OCI-LY1 (cell line): ENCODE measurements at regions not wholly inside any gene's neighbourhood (a gene's known extent, or its start where the extent isn't known, plus 50 kb on each side); places are given as distances from the start of the nearest gene placed in this dataset.

Experiments
- EZH2 ChIP-seq: fragments of 200-600 bp; sonication (generic), shearing (Covaris generic); IDR thresholded peaks from 2 replicates; pipeline ENCODE4 v1.8.0; 2017; ENCODE audit warnings: borderline replicate concordance, mixed run types, mild to moderate bottlenecking, antibody characterized with exemption, low read length, moderate library complexity, mixed read lengths
- TF ChIP-seq, protein P1 (sequence below): fragments of 200-600 bp; sonication (generic), shearing (Covaris generic); IDR thresholded peaks from 2 replicates; pipeline ENCODE4 v1.5.1; 2017; ENCODE audit warnings: mild to moderate bottlenecking, antibody characterized with exemption, low read length, moderate library complexity, mixed read lengths

GRCh38 chr18:61754039-61754583 lies 138.7 kb downstream of the RNF152 start:
- TF ChIP-seq, protein P1, sequence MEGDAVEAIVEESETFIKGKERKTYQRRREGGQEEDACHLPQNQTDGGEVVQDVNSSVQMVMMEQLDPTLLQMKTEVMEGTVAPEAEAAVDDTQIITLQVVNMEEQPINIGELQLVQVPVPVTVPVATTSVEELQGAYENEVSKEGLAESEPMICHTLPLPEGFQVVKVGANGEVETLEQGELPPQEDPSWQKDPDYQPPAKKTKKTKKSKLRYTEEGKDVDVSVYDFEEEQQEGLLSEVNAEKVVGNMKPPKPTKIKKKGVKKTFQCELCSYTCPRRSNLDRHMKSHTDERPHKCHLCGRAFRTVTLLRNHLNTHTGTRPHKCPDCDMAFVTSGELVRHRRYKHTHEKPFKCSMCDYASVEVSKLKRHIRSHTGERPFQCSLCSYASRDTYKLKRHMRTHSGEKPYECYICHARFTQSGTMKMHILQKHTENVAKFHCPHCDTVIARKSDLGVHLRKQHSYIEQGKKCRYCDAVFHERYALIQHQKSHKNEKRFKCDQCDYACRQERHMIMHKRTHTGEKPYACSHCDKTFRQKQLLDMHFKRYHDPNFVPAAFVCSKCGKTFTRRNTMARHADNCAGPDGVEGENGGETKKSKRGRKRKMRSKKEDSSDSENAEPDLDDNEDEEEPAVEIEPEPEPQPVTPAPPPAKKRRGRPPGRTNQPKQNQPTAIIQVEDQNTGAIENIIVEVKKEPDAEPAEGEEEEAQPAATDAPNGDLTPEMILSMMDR, result no peak
- TF ChIP-seq EZH2, result no peak
